Brain microvascular endothelial cell (primary cell): ENCODE measurements at regions not wholly inside any gene's neighbourhood (a gene's known extent, or its start where the extent isn't known, plus 50 kb on each side); places are given as distances from the start of the nearest gene placed in this dataset.

ENCODE experiments used
- DNase-seq: peaks from one replicate; pipeline ENCODE4 v3.0.0-alpha.2; 2020
- H3K27ac ChIP-seq: fragments of 250-450 bp; sonication (Bioruptor Pico); 2 replicates; pipeline ENCODE4 v1.5.1; 2020; ENCODE audit warnings: mild to moderate bottlenecking, moderate library complexity
- H3K27me3 ChIP-seq: fragments of 250-450 bp; sonication (Bioruptor Pico); replicated peaks from 2 replicates; pipeline ENCODE4 v1.5.1; 2020; ENCODE audit warnings: mild to moderate bottlenecking
- H3K36me3 ChIP-seq: fragments of 250-450 bp; sonication (Bioruptor Pico); replicated peaks from 2 replicates; pipeline ENCODE4 v1.5.1; 2020; ENCODE audit warnings: mild to moderate bottlenecking
- H3K4me3 ChIP-seq: 2 replicates; pipeline ENCODE4 v1.5.1; 2011; ENCODE audit warnings: low read depth, mild to moderate bottlenecking, control low read depth, low read length, moderate library complexity
- in situ Hi-C: cut with HindIII; loops from 2 replicates; pipeline ENCODE4 v1.10.0; 2017; ENCODE audit warnings: low sequenced_read_pairs, low pct_ligation_motif_present
- TF ChIP-seq, protein P1 (sequence below): IDR thresholded peaks from 2 replicates; pipeline ENCODE4 v1.5.1; 2011; ENCODE audit warnings: low read depth, mild to moderate bottlenecking, moderate library complexity, low read length, control low read depth, inconsistent platforms; ENCODE audit errors: missing control alignments

DNA sequence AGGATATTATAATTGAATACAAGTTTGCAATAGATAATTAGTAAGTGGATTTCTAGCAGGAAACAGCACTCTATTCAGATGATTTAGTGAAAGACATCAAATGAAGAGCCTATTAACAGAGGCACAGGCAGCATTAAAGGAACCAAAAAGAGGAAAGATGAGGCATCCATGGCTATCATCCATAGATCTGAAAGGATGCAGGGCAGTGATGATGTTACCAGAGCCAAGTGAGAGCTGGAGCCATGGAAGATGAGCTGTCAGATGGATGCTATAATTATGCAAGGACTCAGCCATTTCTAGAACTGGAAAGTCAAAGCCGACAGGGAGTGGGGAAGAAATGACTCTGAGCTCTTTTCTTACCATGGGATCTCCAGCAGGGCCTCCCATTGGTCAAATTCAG, 66.8 kb upstream of the ANKEF1 start:
- TF ChIP-seq, protein P1, sequence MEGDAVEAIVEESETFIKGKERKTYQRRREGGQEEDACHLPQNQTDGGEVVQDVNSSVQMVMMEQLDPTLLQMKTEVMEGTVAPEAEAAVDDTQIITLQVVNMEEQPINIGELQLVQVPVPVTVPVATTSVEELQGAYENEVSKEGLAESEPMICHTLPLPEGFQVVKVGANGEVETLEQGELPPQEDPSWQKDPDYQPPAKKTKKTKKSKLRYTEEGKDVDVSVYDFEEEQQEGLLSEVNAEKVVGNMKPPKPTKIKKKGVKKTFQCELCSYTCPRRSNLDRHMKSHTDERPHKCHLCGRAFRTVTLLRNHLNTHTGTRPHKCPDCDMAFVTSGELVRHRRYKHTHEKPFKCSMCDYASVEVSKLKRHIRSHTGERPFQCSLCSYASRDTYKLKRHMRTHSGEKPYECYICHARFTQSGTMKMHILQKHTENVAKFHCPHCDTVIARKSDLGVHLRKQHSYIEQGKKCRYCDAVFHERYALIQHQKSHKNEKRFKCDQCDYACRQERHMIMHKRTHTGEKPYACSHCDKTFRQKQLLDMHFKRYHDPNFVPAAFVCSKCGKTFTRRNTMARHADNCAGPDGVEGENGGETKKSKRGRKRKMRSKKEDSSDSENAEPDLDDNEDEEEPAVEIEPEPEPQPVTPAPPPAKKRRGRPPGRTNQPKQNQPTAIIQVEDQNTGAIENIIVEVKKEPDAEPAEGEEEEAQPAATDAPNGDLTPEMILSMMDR = no peak
- Histone ChIP-seq H3K4me3 (no peak overlapping the region), H3K27ac (no peak overlapping the region), H3K36me3 (no peaks in the 10 kb centered on the region), H3K27me3 (no peaks in the 10 kb centered on the region)
- no peak for DNase-seq
- in situ Hi-C loops = no loop called here

DNA sequence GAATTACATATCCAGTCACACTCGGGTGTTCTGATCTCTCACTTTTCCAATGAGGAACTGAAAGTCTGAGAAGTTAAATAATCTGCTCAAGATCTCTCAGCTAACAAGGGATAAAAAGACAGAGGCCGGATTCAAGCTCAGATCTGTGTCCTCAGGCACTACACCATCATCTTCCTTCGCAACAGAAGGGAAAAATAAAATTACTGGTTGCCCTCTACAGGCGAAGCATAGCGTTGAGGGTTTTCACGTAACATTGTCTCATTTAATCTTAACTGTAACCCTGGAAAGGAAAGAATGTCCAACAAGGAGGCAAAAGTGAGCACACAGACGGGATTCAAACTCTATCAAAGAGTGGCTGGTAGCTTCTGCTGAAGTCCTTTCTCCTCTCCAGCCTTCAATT, 67.8 kb upstream of the ANKEF1 start:
- DNase-seq = no peak
- no peak overlapping the region for H3K27ac ChIP-seq
- no peak overlapping the region for H3K4me3 ChIP-seq
- H3K36me3 ChIP-seq = no peaks in the 10 kb centered on the region
- in situ Hi-C loops = no loop called here
- TF ChIP-seq, protein P1 = peak; percentile 60
- H3K27me3 ChIP-seq = no peaks in the 10 kb centered on the region

DNA sequence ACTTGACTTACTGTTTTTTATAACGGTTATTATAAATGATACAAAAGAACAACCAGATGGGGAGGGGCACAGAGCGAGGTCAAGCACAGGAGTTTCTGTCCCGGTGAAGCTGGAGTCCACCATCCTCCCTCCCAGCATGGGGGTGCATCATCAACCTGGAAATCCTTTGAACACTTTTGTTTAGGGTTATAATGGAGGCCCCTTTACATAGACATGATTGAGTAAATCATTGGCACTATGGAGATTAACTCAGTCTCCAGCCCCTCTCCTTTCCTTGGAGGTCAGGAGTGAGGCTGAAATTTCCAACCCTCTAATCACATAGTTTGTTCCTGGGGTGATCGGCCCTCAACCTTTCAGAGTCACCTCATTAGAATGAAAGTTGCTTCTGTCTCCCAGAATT, 71.8 kb upstream of the ANKEF1 start:
- H3K4me3 ChIP-seq = no peak overlapping the region
- no peak overlapping the region for H3K27ac ChIP-seq
- TF ChIP-seq, protein P1 = no peak
- H3K36me3 ChIP-seq = no peaks in the 10 kb centered on the region
- in situ Hi-C loops = no loop called here
- no peaks in the 10 kb centered on the region for H3K27me3 ChIP-seq
- no peak for DNase-seq

DNA sequence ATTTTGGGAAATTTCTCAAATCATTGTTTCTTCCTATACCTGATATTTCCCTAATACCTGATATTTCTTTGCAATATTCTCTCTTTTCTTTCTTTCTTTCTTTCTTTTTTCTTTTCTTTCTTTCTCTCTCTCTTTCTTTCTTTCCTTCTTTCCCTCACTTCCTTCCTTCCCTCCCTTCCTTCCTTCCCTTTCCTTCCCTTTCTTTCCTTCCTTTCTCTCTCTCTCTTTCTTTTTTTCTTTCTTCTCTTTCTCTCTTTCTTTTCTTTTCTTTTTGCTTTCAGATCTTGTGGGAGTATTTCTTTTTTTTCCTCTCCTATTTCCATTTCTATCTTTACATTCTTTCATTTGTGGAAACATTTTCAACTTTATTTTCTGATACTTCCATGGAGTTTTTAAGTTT, 76.1 kb upstream of the ANKEF1 start:
- Histone ChIP-seq H3K4me3 (no peak overlapping the region), H3K27me3 (no peaks in the 10 kb centered on the region), H3K36me3 (no peaks in the 10 kb centered on the region), H3K27ac (no peak overlapping the region)
- in situ Hi-C loops = no loop called here
- TF ChIP-seq, protein P1 = no peak
- DNase-seq = no peak

DNA sequence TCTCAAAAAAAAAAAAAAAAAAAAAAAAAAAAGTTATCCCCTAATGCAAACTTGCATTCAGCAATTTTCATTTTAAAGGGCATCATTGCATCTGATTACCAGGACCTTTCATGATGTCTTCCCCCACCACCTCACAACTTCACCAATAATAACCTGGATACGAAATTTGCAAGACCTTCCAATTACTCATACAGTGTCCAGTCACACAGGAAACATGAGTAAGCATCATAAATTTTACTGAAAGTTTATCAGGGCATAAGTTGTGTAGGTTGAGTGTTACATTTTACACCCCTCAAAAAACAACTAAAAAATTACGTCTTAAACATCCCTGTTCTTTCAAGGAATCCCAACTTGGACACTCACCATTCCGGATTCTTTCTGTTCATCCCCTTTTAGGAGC, 79.1 kb upstream of the ANKEF1 start:
- TF ChIP-seq, protein P1 = no peak
- in situ Hi-C loops = no loop called here
- DNase-seq = peak; percentile 4

DNA sequence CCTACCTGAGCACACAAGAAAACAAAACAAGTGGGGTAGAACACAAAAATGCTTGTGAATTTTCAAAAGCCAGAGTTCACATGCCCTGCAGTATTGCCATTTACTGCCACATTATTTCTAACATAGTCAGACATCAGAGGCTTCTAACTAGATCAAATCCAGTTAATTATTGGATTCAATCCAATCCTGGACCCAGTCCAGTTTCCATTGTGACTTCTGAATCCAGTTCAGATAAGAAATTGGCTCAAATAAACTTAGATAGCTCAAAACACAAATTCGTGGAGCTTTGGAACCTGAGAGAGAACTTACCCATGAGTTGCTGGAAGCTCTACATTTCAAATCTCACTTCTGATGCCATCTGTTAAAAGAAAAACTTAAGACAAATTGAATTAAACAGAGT, 85.2 kb upstream of the ANKEF1 start:
- no peaks in the 10 kb centered on the region for H3K36me3 ChIP-seq
- DNase-seq = no peak
- H3K4me3 ChIP-seq = no peak overlapping the region
- H3K27ac ChIP-seq = no peak overlapping the region
- in situ Hi-C loops = no loop called here
- H3K27me3 ChIP-seq = no peaks in the 10 kb centered on the region
- TF ChIP-seq, protein P1 = no peak

More for the DNA sequence above, 79.1 kb upstream of the ANKEF1 start:
- H3K36me3 ChIP-seq = no peaks in the 10 kb centered on the region
- no peaks in the 10 kb centered on the region for H3K27me3 ChIP-seq
- H3K27ac ChIP-seq = no peak overlapping the region
- no peak overlapping the region for H3K4me3 ChIP-seq
